Mesenchymal stem cell (in vitro differentiated cells and primary cell): ENCODE measurements at regions not wholly inside any gene's neighbourhood (a gene's known extent, or its start where the extent isn't known, plus 50 kb on each side); places are given as distances from the start of the nearest gene placed in this dataset.

Experiments
- DNase-seq: peaks from one replicate; pipeline ENCODE4 v3.0.0-alpha.2; 2013
- H2AFZ ChIP-seq: one replicate; pipeline ENCODE4 v1.6.1; 2013; ENCODE audit warnings: low read depth, mild to moderate bottlenecking, control low read depth, inconsistent platforms, low read length, moderate library complexity
- H2AK5ac ChIP-seq: 2 replicates; pipeline ENCODE4 v1.6.1; 2013; ENCODE audit warnings: low read length, moderate library complexity, mild to moderate bottlenecking, inconsistent platforms; ENCODE audit not compliant: severe bottlenecking
- H2BK120ac ChIP-seq: one replicate; pipeline ENCODE4 v1.6.1; 2013; ENCODE audit warnings: low read depth, mild to moderate bottlenecking, inconsistent platforms, low read length, moderate library complexity
- H2BK12ac ChIP-seq, 2 experiments: one replicate each; pipeline ENCODE4 v1.6.1; 2013; ENCODE audit warnings: inconsistent platforms in 2 of 2, low read length in 2 of 2, mild to moderate bottlenecking in 2 of 2, moderate library complexity in 2 of 2, control low read depth in 1 of 2
- H2BK15ac ChIP-seq: one replicate; pipeline ENCODE4 v1.6.1; 2013; ENCODE audit warnings: mild to moderate bottlenecking, low read depth, inconsistent platforms; ENCODE audit not compliant: poor library complexity, severe bottlenecking
- H2BK5ac ChIP-seq: 2 replicates; pipeline ENCODE4 v1.6.1; 2013; ENCODE audit warnings: low read depth, mild to moderate bottlenecking, low read length, control low read depth, inconsistent platforms; ENCODE audit not compliant: poor library complexity, severe bottlenecking
- H3K14ac ChIP-seq, 2 experiments: one replicate each; pipeline ENCODE4 v1.6.1; 2013; ENCODE audit warnings: inconsistent platforms in 2 of 2, low read length in 2 of 2, control low read depth in 1 of 2, mild to moderate bottlenecking in 1 of 2, moderate library complexity in 1 of 2
- H3K18ac ChIP-seq, 2 experiments: one replicate each; pipeline ENCODE4 v1.6.1; 2013; ENCODE audit warnings: inconsistent platforms in 2 of 2, low read length in 2 of 2, control low read depth in 1 of 2, low read depth in 1 of 2, mild to moderate bottlenecking in 1 of 2
- H3K23ac ChIP-seq, 2 experiments: one replicate each; pipeline ENCODE4 v1.6.1; 2013; ENCODE audit warnings: inconsistent platforms in 2 of 2, low read length in 2 of 2, mild to moderate bottlenecking in 2 of 2, moderate library complexity in 2 of 2, control low read depth in 1 of 2
- H3K27ac ChIP-seq: 2 replicates; pipeline ENCODE4 v1.5.1; 2013; ENCODE audit warnings: mild to moderate bottlenecking, moderate library complexity, low read length, control low read depth, inconsistent platforms; ENCODE audit not compliant: poor library complexity, severe bottlenecking
- H3K27me3 ChIP-seq, 2 experiments: 2 replicates each; pipeline versions ENCODE4 v1.6.1 to v1.7.0; 2013; ENCODE audit warnings: low read length in 2 of 2, mild to moderate bottlenecking in 2 of 2, moderate library complexity in 2 of 2, control low read depth in 1 of 2, inconsistent platforms in 1 of 2; ENCODE audit not compliant: control insufficient read depth in 1 of 2, insufficient read depth in 1 of 2
- H3K36me3 ChIP-seq, 2 experiments: 2 replicates each; pipeline versions ENCODE4 v1.6.1 to v1.7.0; 2013; ENCODE audit warnings: low read length in 2 of 2, control low read depth in 1 of 2, inconsistent platforms in 1 of 2, low read depth in 1 of 2, mild to moderate bottlenecking in 1 of 2; ENCODE audit not compliant: insufficient read depth in 2 of 2, control insufficient read depth in 1 of 2
- H3K4ac ChIP-seq, 2 experiments: one replicate each; pipeline ENCODE4 v1.6.1; 2013; ENCODE audit warnings: inconsistent platforms in 2 of 2, low read length in 2 of 2, mild to moderate bottlenecking in 2 of 2, moderate library complexity in 2 of 2, control low read depth in 1 of 2, low read depth in 1 of 2
- H3K4me1 ChIP-seq: 2 replicates; pipeline ENCODE4 v1.6.1; 2013; ENCODE audit warnings: low read depth, low read length, control low read depth; ENCODE audit not compliant: control insufficient read depth, insufficient read depth
- H3K4me2 ChIP-seq: 2 replicates; pipeline ENCODE4 v1.6.1; 2013; ENCODE audit warnings: low read length, mild to moderate bottlenecking, inconsistent platforms; ENCODE audit not compliant: poor library complexity, severe bottlenecking
- H3K4me3 ChIP-seq, 2 experiments: 2 replicates each; pipeline versions ENCODE4 v1.5.1 to v1.7.0; 2013; ENCODE audit warnings: low read length in 2 of 2, mild to moderate bottlenecking in 2 of 2, control low read depth in 1 of 2, low read depth in 1 of 2; ENCODE audit not compliant: insufficient read depth in 1 of 2
- H3K79me1 ChIP-seq: replicated peaks from 2 replicates; pipeline ENCODE4 v1.6.1; 2013; ENCODE audit warnings: mild to moderate bottlenecking, control low read depth, low read length, inconsistent platforms; ENCODE audit not compliant: poor library complexity, severe bottlenecking
- H3K9ac ChIP-seq: 2 replicates; pipeline ENCODE4 v1.7.0; 2013; ENCODE audit warnings: mild to moderate bottlenecking, low read length, moderate library complexity
- H3K9me3 ChIP-seq: 2 replicates; pipeline ENCODE4 v1.7.0; 2013; ENCODE audit warnings: mild to moderate bottlenecking, low read length; ENCODE audit not compliant: control insufficient read depth
- H4K8ac ChIP-seq: one replicate; pipeline ENCODE4 v1.6.1; 2013; ENCODE audit warnings: inconsistent platforms, mild to moderate bottlenecking, low read length, moderate library complexity
- H4K91ac ChIP-seq: one replicate; pipeline ENCODE4 v1.6.1; 2013; ENCODE audit warnings: mild to moderate bottlenecking, low read length, inconsistent platforms
- WGBS: methylation state at CpG from one replicate; pipeline ENCODE4 v1.1.7; 2013; ENCODE audit warnings: mixed read lengths; 5-methylcytosine and 5-hydroxymethylcytosine counted together

GRCh38 chr11:11020219-11020726 is 162.4 kb upstream of the ZBED5 start:
- H3K9me3 ChIP-seq = no peaks in the 10 kb centered on the region
- no peaks in the 10 kb centered on the region for H3K36me3 ChIP-seq
- no peak overlapping the region for H3K4ac ChIP-seq

DNA sequence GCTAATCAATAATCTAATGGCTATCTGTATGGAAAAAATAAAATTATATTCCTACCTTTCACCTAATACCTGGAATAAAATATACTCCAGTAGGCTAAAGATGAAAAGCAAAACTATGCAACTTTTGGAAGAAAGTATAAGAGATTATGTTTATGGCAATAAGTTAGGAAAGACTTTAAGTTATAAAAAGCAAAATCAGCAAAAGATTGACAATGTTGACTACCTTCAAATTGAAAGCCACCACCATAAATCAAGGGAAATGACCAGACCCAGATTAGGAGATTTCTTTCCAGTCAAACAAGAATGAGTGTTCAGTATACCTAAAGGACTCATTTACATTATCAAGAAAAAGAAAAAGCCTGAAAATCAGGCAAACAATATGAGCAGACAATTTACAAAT is 159.1 kb upstream of the ZBED5 start:
- no peak overlapping the region for H2BK120ac ChIP-seq
- H2AK5ac ChIP-seq = no peak overlapping the region
- H2AFZ ChIP-seq = no peak overlapping the region
- no peak overlapping the region for H2BK5ac ChIP-seq
- no peaks in the 10 kb centered on the region for H3K27me3 ChIP-seq
- no peak overlapping the region for H4K91ac ChIP-seq
- no peak overlapping the region for H4K8ac ChIP-seq
- no peaks in the 10 kb centered on the region for H3K79me1 ChIP-seq
- no peak overlapping the region for H3K4ac ChIP-seq
- H3K9ac ChIP-seq = no peak overlapping the region
- no peak overlapping the region for H2BK12ac ChIP-seq
- H3K9me3 ChIP-seq = no peaks in the 10 kb centered on the region
- no peak overlapping the region for H3K23ac ChIP-seq
- H3K4me1 ChIP-seq = no peaks in the 10 kb centered on the region
- H2BK15ac ChIP-seq = no peak overlapping the region
- no peak overlapping the region for H3K18ac ChIP-seq
- no peaks in the 10 kb centered on the region for H3K36me3 ChIP-seq
- no peak overlapping the region for H3K14ac ChIP-seq
- no peak for DNase-seq
- no peak overlapping the region for H3K4me3 ChIP-seq
- H3K27ac ChIP-seq = no peak overlapping the region
- no peak overlapping the region for H3K4me2 ChIP-seq

More at GRCh38 chr11:11020219-11020726, 162.4 kb upstream of the ZBED5 start:
- no peak overlapping the region for H2BK120ac ChIP-seq
- WGBS = 91% methylated on average over 12 of the region's 12 CpGs
- DNase-seq = no peak
- no peak overlapping the region for H2BK12ac ChIP-seq
- no peak overlapping the region for H3K4me2 ChIP-seq
- no peak overlapping the region for H2BK5ac ChIP-seq
- no peak overlapping the region for H2AK5ac ChIP-seq
- H3K14ac ChIP-seq = no peak overlapping the region
- no peak overlapping the region for H2BK15ac ChIP-seq
- no peaks in the 10 kb centered on the region for H3K27me3 ChIP-seq
- no peaks in the 10 kb centered on the region for H3K4me1 ChIP-seq
- no peak overlapping the region for H3K27ac ChIP-seq
- H3K79me1 ChIP-seq = no peaks in the 10 kb centered on the region
- no peak overlapping the region for H4K8ac ChIP-seq
- H4K91ac ChIP-seq = no peak overlapping the region
- H3K4me3 ChIP-seq = no peak overlapping the region
- H2AFZ ChIP-seq = no peak overlapping the region
- H3K9ac ChIP-seq = no peak overlapping the region
- no peak overlapping the region for H3K23ac ChIP-seq
- H3K18ac ChIP-seq = no peak overlapping the region

DNA sequence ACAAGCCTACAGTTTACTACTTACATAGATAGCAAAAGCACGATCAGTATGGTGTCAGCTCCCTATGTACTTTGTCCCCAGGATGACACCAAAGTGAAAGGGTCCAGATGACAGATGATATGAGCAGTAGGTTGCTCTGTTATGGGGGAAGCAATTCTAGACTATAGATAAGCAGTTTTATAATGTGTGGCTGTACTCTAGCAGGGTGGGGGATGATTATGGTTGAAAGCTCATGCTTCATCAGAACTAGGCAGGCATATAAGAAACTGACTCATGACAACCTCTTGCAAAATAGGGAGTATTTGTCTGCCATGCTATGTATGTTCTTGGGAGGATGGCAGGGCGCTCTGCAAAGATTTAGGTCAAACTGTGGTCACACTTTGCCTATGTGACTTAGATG is 158.2 kb upstream of the ZBED5 start:
- Histone ChIP-seq H2BK15ac (no peak overlapping the region), H3K18ac (no peak overlapping the region), H3K4me3 (no peak overlapping the region), H3K4me1 (no peaks in the 10 kb centered on the region), H3K27me3 (peaks cover 3 to 8% of the 10 kb centered on the region in 2 experiments), H2AFZ (no peak overlapping the region), H3K9me3 (no peaks in the 10 kb centered on the region), H3K4me2 (no peak overlapping the region), H4K91ac (no peak overlapping the region), H3K14ac (no peak overlapping the region), H2AK5ac (no peak overlapping the region), H4K8ac (no peak overlapping the region), H3K9ac (no peak overlapping the region), H3K27ac (no peak overlapping the region), H3K23ac (no peak overlapping the region), H2BK5ac (no peak overlapping the region), H3K4ac (no peak overlapping the region), H2BK120ac (no peak overlapping the region), H3K36me3 (no peaks in the 10 kb centered on the region), H3K79me1 (no peaks in the 10 kb centered on the region), H2BK12ac (no peak overlapping the region)
- DNase-seq = peak; percentile 27
- WGBS = 54% methylated on average over 2 of the region's 2 CpGs

- Histone ChIP-seq H2AFZ (no peak overlapping the region), H2BK120ac (no peak overlapping the region), H3K27me3 (peaks cover 20 to 22% of the 10 kb centered on the region in 2 experiments), H2BK12ac (no peak overlapping the region), H3K23ac (no peak overlapping the region), H3K4ac (no peak overlapping the region), H3K14ac (no peak overlapping the region), H3K9me3 (no peaks in the 10 kb centered on the region), H3K36me3 (no peaks in the 10 kb centered on the region), H2BK5ac (no peak overlapping the region), H2AK5ac (no peak overlapping the region), H3K18ac (no peak overlapping the region), H2BK15ac (no peak overlapping the region), H3K79me1 (no peaks in the 10 kb centered on the region), H3K9ac (no peak overlapping the region), H3K4me3 (no peak overlapping the region), H3K4me2 (no peak overlapping the region), H3K27ac (no peak overlapping the region), H4K8ac (no peak overlapping the region), H3K4me1 (peaks cover 5% of the 10 kb centered on the region), H4K91ac (no peak overlapping the region)
- 90% methylated on average over 3 of the region's 5 CpGs for WGBS
- DNase-seq = no peak
Observed at GRCh38 chr11:11011617-11012016, 153.8 kb upstream of the ZBED5 start.
